ENCODE measurements at regions not wholly inside any gene's neighbourhood (a gene's known extent, or its start where the extent isn't known, plus 50 kb on each side); places are given as distances from the start of the nearest gene placed in this dataset.

GRCh38 chr1:213921712-213922111 lies 66.1 kb upstream of the PROX1 start:
- no peaks in the 10 kb centered on the region for H3K9me3 ChIP-seq (ENCODE audit: control insufficient read depth, insufficient read depth, low read depth, low read length)
- H3K27ac ChIP-seq (ENCODE audit: low read length), result no peak overlapping the region
- no peaks in the 10 kb centered on the region for H3K4me1 ChIP-seq (ENCODE audit: control insufficient read depth, insufficient read depth, low read length)
- POLR2A ChIA-PET, result no interaction called here
- no peak overlapping the region for H3K4me3 ChIP-seq (ENCODE audit: low read depth in 2 of 2, low read length in 2 of 2)
- intact Hi-C loops (cut with micrococcal nuclease; ENCODE audit: unreplicated experiment), result no loop called here
- BruUV-seq (replicated peaks), result no TSS peak
- no peak for TF ChIP-seq TCF7L2 (IDR thresholded peaks at IDR 0.05; ENCODE audit: low read depth, low read length)
- no peak for TF ChIP-seq CTCF (IDR thresholded peaks at IDR 0.05)
- TF ChIP-seq REST (IDR thresholded peaks at IDR 0.05; ENCODE audit: insufficient read depth in 1 of 2, low read depth in 2 of 2, low read length in 1 of 2), result no peak
- no peak for TF ChIP-seq POLR2AphosphoS5 (IDR thresholded peaks at IDR 0.05; ENCODE audit: low read depth, low read length)
- no peak for TF ChIP-seq SIN3A (IDR thresholded peaks at IDR 0.05; ENCODE audit: borderline replicate concordance, insufficient read depth, low read depth, low read length)
- CTCF ChIA-PET, result no interaction called here
- ATAC-seq, result no peak
- DNase-seq (ENCODE audit: low read depth, low spot score), result no peak
- H3K36me3 ChIP-seq (ENCODE audit: control insufficient read depth, insufficient read depth, low read length), result no peaks in the 10 kb centered on the region
- H3K27me3 ChIP-seq (ENCODE audit: control insufficient read depth, insufficient read depth, low read length), result no peaks in the 10 kb centered on the region
- in situ Hi-C loops (cut with HindIII; ENCODE audit: low pct_unique_long_range_greater_than_20kb, low sequenced_read_pairs), result no loop called here

GRCh38 chr1:213925531-213926182 lies 62.1 kb upstream of the PROX1 start:
- Histone ChIP-seq H3K9me3 (ENCODE audit: control insufficient read depth, insufficient read depth, low read depth, low read length) (no peaks in the 10 kb centered on the region), H3K36me3 (ENCODE audit: control insufficient read depth, insufficient read depth, low read length) (no peaks in the 10 kb centered on the region), H3K4me3 (ENCODE audit: low read depth in 2 of 2, low read length in 2 of 2) (no peak overlapping the region), H3K27me3 (ENCODE audit: control insufficient read depth, insufficient read depth, low read length) (no peaks in the 10 kb centered on the region), H3K4me1 (ENCODE audit: control insufficient read depth, insufficient read depth, low read length) (no peaks in the 10 kb centered on the region), H3K27ac (ENCODE audit: low read length) (no peak overlapping the region)
- TF ChIP-seq REST (IDR thresholded peaks at IDR 0.05; ENCODE audit: insufficient read depth in 1 of 2, low read depth in 2 of 2, low read length in 1 of 2) (no peak), SIN3A (IDR thresholded peaks at IDR 0.05; ENCODE audit: borderline replicate concordance, insufficient read depth, low read depth, low read length) (no peak), POLR2AphosphoS5 (IDR thresholded peaks at IDR 0.05; ENCODE audit: low read depth, low read length) (no peak), CTCF (IDR thresholded peaks at IDR 0.05) (no peak), TCF7L2 (IDR thresholded peaks at IDR 0.05; ENCODE audit: low read depth, low read length) (no peak)
- in situ Hi-C loops (cut with HindIII; ENCODE audit: low pct_unique_long_range_greater_than_20kb, low sequenced_read_pairs), result no loop called here
- ChIA-PET POLR2A (no interaction called here), CTCF (no interaction called here)
- intact Hi-C loops (cut with micrococcal nuclease; ENCODE audit: unreplicated experiment), result no loop called here
- no peak for ATAC-seq
- no peak for DNase-seq (ENCODE audit: low read depth, low spot score)
- no TSS peak for BruUV-seq (replicated peaks)

Measured in Panc1 (cell line).